ENCODE measurements at regions not wholly inside any gene's neighbourhood (a gene's known extent, or its start where the extent isn't known, plus 50 kb on each side); places are given as distances from the start of the nearest gene placed in this dataset.

DNA sequence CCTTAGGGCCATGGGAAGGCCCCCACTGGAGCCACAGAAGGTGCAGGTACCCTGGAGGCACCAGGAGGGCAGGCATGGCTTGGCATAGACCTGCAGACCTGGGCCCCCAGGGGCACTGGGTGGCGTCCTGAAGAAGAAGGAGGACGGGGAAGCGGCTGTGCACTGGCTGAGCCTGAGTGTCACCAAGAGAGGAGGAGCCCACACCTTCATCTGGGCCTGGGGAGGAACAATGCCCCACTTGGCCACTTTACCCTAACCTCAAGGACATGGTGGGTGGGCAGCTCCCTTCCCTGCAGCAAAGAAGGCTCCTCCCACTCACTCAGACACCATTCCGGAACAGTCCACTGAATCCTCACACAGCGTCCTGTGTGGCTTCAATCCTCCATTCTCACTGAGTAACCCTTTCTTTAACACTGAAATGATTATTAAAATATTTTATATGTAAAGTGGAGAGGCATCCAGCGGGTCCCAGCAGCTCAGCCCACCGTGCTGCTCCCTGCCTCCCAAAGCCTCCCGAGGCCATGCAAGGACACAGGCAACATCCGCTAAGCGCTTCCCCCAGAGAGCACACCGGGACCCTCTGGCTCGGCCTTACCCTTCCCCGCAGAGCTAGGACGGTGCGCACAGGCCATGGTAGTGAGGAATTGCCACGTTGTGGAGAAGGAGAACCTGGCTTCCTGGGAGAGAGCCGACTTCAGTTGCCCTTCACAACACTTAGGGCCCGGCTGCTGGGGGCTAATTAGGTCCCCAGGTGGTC is 516.7 kb upstream of the MGMT start:
- no TSS peak for BruUV-seq (replicated peaks)
- no peaks in the 10 kb centered on the region for H4K20me1 ChIP-seq (replicated peaks; ENCODE audit: control insufficient read depth, insufficient read depth, low read length)
- H3K9me1 ChIP-seq (ENCODE audit: control insufficient read depth, insufficient read depth, low read length): no peaks in the 10 kb centered on the region
- no peaks in the 10 kb centered on the region for H3K27me3 ChIP-seq (ENCODE audit: control insufficient read depth in 2 of 2, insufficient read depth in 2 of 2, low read length in 2 of 2)
- H2AFZ ChIP-seq (ENCODE audit: low read depth, low read length): no peak overlapping the region
- H3K36me3 ChIP-seq (ENCODE audit: control insufficient read depth, insufficient read depth, low read length): no peaks in the 10 kb centered on the region
- WGBS (ENCODE audit: insufficient coverage, low coverage, missing lambda C conversion rate): 0% methylated on average over 10 of the region's 18 CpGs
- intact Hi-C loops (cut with micrococcal nuclease) (no loop called here), in situ Hi-C loops (cut with MboI) (no loop called here)
- H3K4me3 ChIP-seq: no peak overlapping the region
- POLR2A ChIA-PET: no interaction called here
- H3K4me2 ChIP-seq (ENCODE audit: insufficient read depth, low read length): no peak overlapping the region
- no peak overlapping the region for H3K27ac ChIP-seq (ENCODE audit: extremely low read depth, low read depth, low read length)
- H3K79me2 ChIP-seq (ENCODE audit: control insufficient read depth, insufficient read depth, low read length): no peaks in the 10 kb centered on the region
- no peak overlapping the region for H3K9ac ChIP-seq (ENCODE audit: insufficient read depth in 1 of 2, low read depth in 2 of 2, low read length in 2 of 2)
- DNase-seq (ENCODE audit: extremely low read depth in 1 of 4, low spot score in 3 of 4): no peak
- CTCF ChIA-PET (ENCODE audit: low intra/inter-chr PET ratio): no interaction called here
- H3K9me3 ChIP-seq (replicated peaks; ENCODE audit: control insufficient read depth, insufficient read depth, low read depth, low read length): no peaks in the 10 kb centered on the region
- no peak for FAIRE-seq
- H3K4me1 ChIP-seq (replicated peaks in 1 of 2; ENCODE audit: control insufficient read depth in 2 of 2, insufficient read depth in 2 of 2, low read length in 2 of 2): no peaks in the 10 kb centered on the region
- no peak for ATAC-seq
- no peak for TF ChIP-seq NFIX (CRISPR knock-in tag; IDR thresholded peaks at IDR 0.05; ENCODE audit: low read depth)
- no peak for TF ChIP-seq ZEB2 (IDR thresholded peaks at IDR 0.05)
- no peak for TF ChIP-seq ELF4 (CRISPR knock-in tag; IDR thresholded peaks at IDR 0.05)
- TF ChIP-seq POLR2A (conservative IDR thresholded peaks at IDR 0.05): no peak
- no peak for TF ChIP-seq ZZZ3 (IDR thresholded peaks at IDR 0.05)
- no peak for TF ChIP-seq RHOXF2B (CRISPR knock-in tag; conservative IDR thresholded peaks at IDR 0.05)
- TF ChIP-seq RB1 (IDR thresholded peaks at IDR 0.05; ENCODE audit: low read depth): no peak
- no peak for TF ChIP-seq COPS2 (conservative IDR thresholded peaks at IDR 0.05)
- TF ChIP-seq HDAC1 (IDR thresholded peaks at IDR 0.05): no peak
- TF ChIP-seq ZNF644 (tag; IDR thresholded peaks at IDR 0.05; ENCODE audit: low read depth): no peak
- no peak for TF ChIP-seq FOXJ2 (tag; IDR thresholded peaks at IDR 0.05)
- TF ChIP-seq, protein P1, sequence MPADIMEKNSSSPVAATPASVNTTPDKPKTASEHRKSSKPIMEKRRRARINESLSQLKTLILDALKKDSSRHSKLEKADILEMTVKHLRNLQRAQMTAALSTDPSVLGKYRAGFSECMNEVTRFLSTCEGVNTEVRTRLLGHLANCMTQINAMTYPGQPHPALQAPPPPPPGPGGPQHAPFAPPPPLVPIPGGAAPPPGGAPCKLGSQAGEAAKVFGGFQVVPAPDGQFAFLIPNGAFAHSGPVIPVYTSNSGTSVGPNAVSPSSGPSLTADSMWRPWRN (IDR thresholded peaks at IDR 0.05; ENCODE audit: low read depth): no peak
- TF ChIP-seq ZBED1 (IDR thresholded peaks at IDR 0.05): no peak
- no peak for TF ChIP-seq E4F1 (CRISPR knock-in tag; IDR thresholded peaks at IDR 0.05; ENCODE audit: borderline replicate concordance)
- no peak for TF ChIP-seq GMEB1 (CRISPR knock-in tag; IDR thresholded peaks at IDR 0.05)
- no peak for TF ChIP-seq POLR2B (IDR thresholded peaks at IDR 0.05; ENCODE audit: low read depth, partially characterized antibody)
- no peak for TF ChIP-seq CTCFL (IDR thresholded peaks at IDR 0.05; ENCODE audit: borderline replicate concordance, insufficient read depth, low read depth, low read length, poor library complexity, severe bottlenecking)
- TF ChIP-seq HNRNPK (IDR thresholded peaks at IDR 0.05; ENCODE audit: low read depth, low read length, poor library complexity, severe bottlenecking): no peak

Data from K562 (cell line).